ENCODE measurements at regions not wholly inside any gene's neighbourhood (a gene's known extent, or its start where the extent isn't known, plus 50 kb on each side); places are given as distances from the start of the nearest gene placed in this dataset.

- peak; percentile 95 for DNase-seq
Measured at GRCh38 chr7:145082366-145083161, 246.7 kb upstream of the TPK1 start.

GRCh38 chr7:145065473-145065872 is 229.6 kb upstream of the TPK1 start:
- no peak for DNase-seq

GRCh38 chr7:145064114-145064513 is 228.3 kb upstream of the TPK1 start:
- DNase-seq: no peak

- no peak for DNase-seq
Measured at GRCh38 chr7:145053781-145054180, 217.9 kb upstream of the TPK1 start.

GRCh38 chr7:145050415-145050814 is 214.6 kb upstream of the TPK1 start:
- peak; percentile 45 for DNase-seq

- peak; percentile 75 for DNase-seq
Measured at GRCh38 chr7:145036604-145037405, 201.0 kb upstream of the TPK1 start.

- no peak for DNase-seq
Measured at GRCh38 chr7:145031162-145031561, 195.3 kb upstream of the TPK1 start.

- no peak for DNase-seq
Measured at GRCh38 chr7:145030754-145031153, 194.9 kb upstream of the TPK1 start.

- DNase-seq: no peak
Measured at GRCh38 chr7:145020454-145020853, 184.6 kb upstream of the TPK1 start.

- no peak for DNase-seq
Measured at GRCh38 chr7:145016068-145016467, 180.2 kb upstream of the TPK1 start.

- DNase-seq: no peak
Measured at GRCh38 chr7:145009876-145010275, 174.0 kb upstream of the TPK1 start.

GRCh38 chr7:145005601-145006000 is 169.7 kb upstream of the TPK1 start:
- DNase-seq: no peak

- DNase-seq: no peak
Measured at GRCh38 chr7:144997512-144997911, 161.7 kb upstream of the TPK1 start.

GRCh38 chr7:144995495-144995894 is 159.6 kb upstream of the TPK1 start:
- no peak for DNase-seq

- peak; percentile 78 for DNase-seq
Measured at GRCh38 chr7:144991041-144991440, 155.2 kb upstream of the TPK1 start.

GRCh38 chr7:144987686-144988085 is 151.8 kb upstream of the TPK1 start:
- no peak for DNase-seq

GRCh38 chr7:144982133-144982532 is 146.3 kb upstream of the TPK1 start:
- no peak for DNase-seq

GRCh38 chr7:144975882-144976281 is 140.0 kb upstream of the TPK1 start:
- no peak for DNase-seq

GRCh38 chr7:144969787-144970186 is 133.9 kb upstream of the TPK1 start:
- no peak for DNase-seq

GRCh38 chr7:144960763-144961162 is 124.9 kb upstream of the TPK1 start:
- no peak for DNase-seq

GRCh38 chr7:144957998-144958397 is 122.1 kb upstream of the TPK1 start:
- no peak for DNase-seq

GRCh38 chr7:144955422-144955821 is 119.6 kb upstream of the TPK1 start:
- DNase-seq: no peak

GRCh38 chr7:144941127-144941526 is 105.3 kb upstream of the TPK1 start:
- DNase-seq: no peak

- DNase-seq: no peak
Measured at GRCh38 chr7:144937199-144937598, 101.3 kb upstream of the TPK1 start.
